Gastroesophageal sphincter (tissue), 4 donors: ENCODE measurements at regions not wholly inside any gene's neighbourhood (a gene's known extent, or its start where the extent isn't known, plus 50 kb on each side); places are given as distances from the start of the nearest gene placed in this dataset.

Experiments used
- ATAC-seq: fragments of 150-250 bp; one replicate; pipeline ENCODE4 v1.9.1; 2016; ENCODE audit warnings: mild to moderate bottlenecking, moderate library complexity
- H3K27ac ChIP-seq, 4 donors: fragments of 200-600 bp; sonication (generic) in 3 of 4; 1 replicate in 3 of 4; 2 replicates in 1 of 4; pipeline ENCODE4 v1.5.1; 2016 to 2019
- H3K27me3 ChIP-seq: fragments of 200-600 bp; sonication (generic); one replicate; pipeline ENCODE4 v1.5.1; 2019
- H3K36me3 ChIP-seq, 2 donors: fragments of 200-600 bp; sonication (generic); one replicate each; pipeline ENCODE4 v1.5.1; 2019; ENCODE audit warnings: control low read depth in 1 of 2
- H3K4me1 ChIP-seq, 3 donors: fragments of 200-600 bp; sonication (generic); 1 replicate in 2 of 3; 2 replicates in 1 of 3; pipeline ENCODE4 v1.5.1; 2016 to 2019; ENCODE audit warnings: control low read depth in 2 of 3
- H3K4me3 ChIP-seq, 2 donors: fragments of 200-600 bp; sonication (generic); one replicate each; pipeline ENCODE4 v1.5.1; 2019; ENCODE audit warnings: mild to moderate bottlenecking in 1 of 2, moderate library complexity in 1 of 2
- H3K9me3 ChIP-seq, 3 donors: fragments of 200-600 bp; sonication (generic); one replicate each; pipeline ENCODE4 v1.5.1; 2017 to 2019; ENCODE audit warnings: control low read depth in 2 of 3
- CTCF ChIP-seq, 4 experiments: fragments of 200-600 bp in 2 of 4; fragments of 450-650 bp in 2 of 4; sonication (generic) in 1 of 4; IDR thresholded peaks; one replicate each; pipeline ENCODE4 v1.5.1; 2017 to 2019; ENCODE audit warnings: antibody characterized with exemption in 4 of 4, mild to moderate bottlenecking in 2 of 4, moderate library complexity in 2 of 4
- EP300 ChIP-seq: sonication (generic); formaldehyde crosslinking; IDR thresholded peaks from one replicate; pipeline ENCODE4 v1.6.1; 2017; ENCODE audit warnings: antibody characterized with exemption, mild to moderate bottlenecking
- POLR2A ChIP-seq, 2 donors: fragments of 450-650 bp; IDR thresholded peaks; one replicate each; pipeline ENCODE4 v1.6.1; 2017; ENCODE audit warnings: antibody characterized with exemption in 2 of 2, mild to moderate bottlenecking in 2 of 2, moderate library complexity in 1 of 2
- POLR2AphosphoS5 ChIP-seq: sonication (generic); formaldehyde crosslinking; IDR thresholded peaks from one replicate; pipeline ENCODE4 v1.6.1; 2017; ENCODE audit warnings: antibody characterized with exemption
- WGBS, 2 donors: methylation state at CpG; one replicate each; pipeline ENCODE4 v1.1.5; 2018; ENCODE audit warnings: low coverage in 1 of 2; 5-methylcytosine and 5-hydroxymethylcytosine counted together

- H3K4me1 ChIP-seq: no peaks in the 10 kb centered on the region
- no peak for ATAC-seq
- TF ChIP-seq EP300 (no peak), POLR2AphosphoS5 (no peak), POLR2A (IDR thresholded peaks at IDR 0.05) (no peak), CTCF (IDR thresholded peaks at IDR 0.05) (no peak)
- H3K27me3 ChIP-seq: no peaks in the 10 kb centered on the region
- no peak overlapping the region for H3K27ac ChIP-seq
- H3K4me3 ChIP-seq: no peak overlapping the region
- H3K36me3 ChIP-seq: no peaks in the 10 kb centered on the region
- H3K9me3 ChIP-seq: no peaks in the 10 kb centered on the region
Observed at GRCh38 chr4:175306436-175306835, 388.3 kb downstream of the ADAM29 start.

GRCh38 chr4:175307326-175307725, 389.2 kb downstream of the ADAM29 start:
- no peak overlapping the region for H3K4me3 ChIP-seq

GRCh38 chr4:175308236-175308635, 390.1 kb downstream of the ADAM29 start:
- H3K27me3 ChIP-seq: no peaks in the 10 kb centered on the region
- H3K9me3 ChIP-seq: no peaks in the 10 kb centered on the region
- H3K4me3 ChIP-seq: no peak overlapping the region
- TF ChIP-seq EP300: no peak
- TF ChIP-seq POLR2A (IDR thresholded peaks at IDR 0.05): no peak
- no peak for TF ChIP-seq POLR2AphosphoS5
- WGBS, 2 donors: 68 to 81% methylated on average over 5 of the region's 5 CpGs
- H3K36me3 ChIP-seq: no peaks in the 10 kb centered on the region
- H3K4me1 ChIP-seq: no peaks in the 10 kb centered on the region
- no peak overlapping the region for H3K27ac ChIP-seq
- ATAC-seq: no peak

More at GRCh38 chr4:175307326-175307725, 389.2 kb downstream of the ADAM29 start:
- TF ChIP-seq POLR2A (IDR thresholded peaks at IDR 0.05) (no peak), POLR2AphosphoS5 (no peak), CTCF (IDR thresholded peaks at IDR 0.05) (no peak), EP300 (no peak)
- WGBS, 2 donors: 62 to 80% methylated on average over 1 of the region's 1 CpG
- H3K4me1 ChIP-seq: no peaks in the 10 kb centered on the region
- H3K9me3 ChIP-seq: no peaks in the 10 kb centered on the region
- no peaks in the 10 kb centered on the region for H3K27me3 ChIP-seq
- no peak overlapping the region for H3K27ac ChIP-seq
- no peaks in the 10 kb centered on the region for H3K36me3 ChIP-seq
- no peak for ATAC-seq

GRCh38 chr4:175309041-175309440, 390.9 kb downstream of the ADAM29 start:
- Histone ChIP-seq H3K4me3 (no peak overlapping the region), H3K27ac (no peak overlapping the region), H3K36me3 (no peaks in the 10 kb centered on the region), H3K27me3 (no peaks in the 10 kb centered on the region), H3K9me3 (no peaks in the 10 kb centered on the region), H3K4me1 (no peaks in the 10 kb centered on the region)
- ATAC-seq: no peak
- TF ChIP-seq CTCF (IDR thresholded peaks at IDR 0.05) (no peak), POLR2AphosphoS5 (no peak), POLR2A (IDR thresholded peaks at IDR 0.05) (no peak), EP300 (no peak)
- whole genome bisulfite sequencing, 2 donors: 67 to 100% methylated on average over 3 of the region's 3 CpGs

GRCh38 chr4:175325230-175325629, 407.1 kb downstream of the ADAM29 start:
- WGBS, 2 donors: 80 to 100% methylated on average over 1 of the region's 5 CpGs
- Histone ChIP-seq H3K27me3 (no peaks in the 10 kb centered on the region), H3K4me3 (no peak overlapping the region), H3K9me3 (no peaks in the 10 kb centered on the region), H3K36me3 (no peaks in the 10 kb centered on the region), H3K27ac (no peak overlapping the region), H3K4me1 (no peaks in the 10 kb centered on the region)
- ATAC-seq: no peak
- TF ChIP-seq POLR2A (IDR thresholded peaks at IDR 0.05) (no peak), EP300 (no peak), POLR2AphosphoS5 (no peak), CTCF (IDR thresholded peaks at IDR 0.05) (no peak)
